ENCODE measurements at regions not wholly inside any gene's neighbourhood (a gene's known extent, or its start where the extent isn't known, plus 50 kb on each side); places are given as distances from the start of the nearest gene placed in this dataset.

DNA sequence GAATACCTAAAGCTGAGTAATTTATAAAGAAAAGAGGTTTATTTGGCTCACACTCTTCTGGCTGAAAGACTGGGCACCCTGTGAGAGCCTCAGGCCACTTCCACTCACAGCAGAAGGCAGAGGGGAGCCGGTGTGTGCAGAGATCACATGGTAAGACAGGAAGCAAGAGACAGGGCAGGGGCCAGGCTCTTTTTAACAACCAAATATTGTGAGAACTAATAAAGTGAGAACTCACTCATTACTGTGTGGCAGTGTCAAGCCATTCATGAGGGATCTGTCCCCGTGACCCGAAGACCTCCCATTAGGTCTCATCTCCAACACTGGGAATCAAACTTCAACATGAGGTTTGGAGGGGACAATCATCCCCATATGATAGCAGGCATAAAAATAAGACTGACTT lies 180.8 kb upstream of the DIO3 start:
- TF ChIP-seq, protein P1, sequence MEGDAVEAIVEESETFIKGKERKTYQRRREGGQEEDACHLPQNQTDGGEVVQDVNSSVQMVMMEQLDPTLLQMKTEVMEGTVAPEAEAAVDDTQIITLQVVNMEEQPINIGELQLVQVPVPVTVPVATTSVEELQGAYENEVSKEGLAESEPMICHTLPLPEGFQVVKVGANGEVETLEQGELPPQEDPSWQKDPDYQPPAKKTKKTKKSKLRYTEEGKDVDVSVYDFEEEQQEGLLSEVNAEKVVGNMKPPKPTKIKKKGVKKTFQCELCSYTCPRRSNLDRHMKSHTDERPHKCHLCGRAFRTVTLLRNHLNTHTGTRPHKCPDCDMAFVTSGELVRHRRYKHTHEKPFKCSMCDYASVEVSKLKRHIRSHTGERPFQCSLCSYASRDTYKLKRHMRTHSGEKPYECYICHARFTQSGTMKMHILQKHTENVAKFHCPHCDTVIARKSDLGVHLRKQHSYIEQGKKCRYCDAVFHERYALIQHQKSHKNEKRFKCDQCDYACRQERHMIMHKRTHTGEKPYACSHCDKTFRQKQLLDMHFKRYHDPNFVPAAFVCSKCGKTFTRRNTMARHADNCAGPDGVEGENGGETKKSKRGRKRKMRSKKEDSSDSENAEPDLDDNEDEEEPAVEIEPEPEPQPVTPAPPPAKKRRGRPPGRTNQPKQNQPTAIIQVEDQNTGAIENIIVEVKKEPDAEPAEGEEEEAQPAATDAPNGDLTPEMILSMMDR (IDR thresholded peaks at IDR 0.05; ENCODE audit: insufficient read depth, missing control alignments) = no peak
- DNase-seq (ENCODE audit: insufficient read length, low spot score) (no peak), FAIRE-seq (no peak)

DNA sequence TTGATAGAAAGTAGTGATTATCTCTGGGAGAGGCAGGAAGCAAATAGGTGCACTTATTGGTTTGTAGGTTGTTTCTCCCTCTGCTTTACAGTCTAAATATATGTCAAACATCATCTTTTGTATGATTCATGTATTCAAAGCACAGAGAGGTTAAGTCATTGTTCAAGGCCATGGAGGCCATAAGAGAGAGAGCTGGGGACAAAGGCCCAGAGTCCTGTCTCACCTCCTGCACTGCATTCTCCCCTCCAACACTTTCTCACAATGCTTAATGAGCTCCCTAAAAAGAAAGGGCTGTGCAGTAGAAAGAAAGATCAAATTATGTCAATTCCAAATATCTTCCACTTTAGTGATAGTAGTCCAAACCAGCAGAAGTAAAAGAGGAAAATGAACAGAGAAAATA lies 180.4 kb upstream of the DIO3 start:
- TF ChIP-seq, protein P1 (IDR thresholded peaks at IDR 0.05; ENCODE audit: insufficient read depth, missing control alignments) = no peak
- no peak for DNase-seq (ENCODE audit: insufficient read length, low spot score)
- FAIRE-seq = no peak

GRCh38 chr14:101383737-101384338 lies 177.5 kb upstream of the DIO3 start:
- no peak for FAIRE-seq
- TF ChIP-seq, protein P1 (IDR thresholded peaks at IDR 0.05; ENCODE audit: insufficient read depth, missing control alignments) = no peak
- no peak for DNase-seq (ENCODE audit: insufficient read length, low spot score)

DNA sequence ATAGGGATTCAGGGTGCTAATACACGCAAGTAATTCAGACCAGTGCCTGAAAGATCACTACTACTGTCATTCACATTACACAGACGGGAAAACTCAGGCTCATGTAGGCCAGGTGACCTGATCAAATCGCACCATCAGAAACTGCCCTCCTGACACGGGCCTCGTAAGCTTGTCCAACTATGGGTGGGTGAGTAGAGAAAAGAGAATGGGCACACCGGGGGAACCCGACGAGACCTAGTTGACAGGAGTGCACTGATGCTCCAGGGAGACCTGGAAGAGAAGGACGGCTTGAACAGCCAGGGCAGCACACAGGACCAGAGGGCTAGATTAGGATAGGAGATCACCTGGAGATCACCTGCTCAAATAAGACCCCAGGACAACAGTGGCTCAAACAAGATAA lies 166.9 kb upstream of the DIO3 start:
- no peak for DNase-seq (ENCODE audit: insufficient read length, low spot score)
- no peak for FAIRE-seq
- TF ChIP-seq, protein P1 (IDR thresholded peaks at IDR 0.05; ENCODE audit: insufficient read depth, missing control alignments) = no peak

- FAIRE-seq = no peak
- TF ChIP-seq, protein P1 (IDR thresholded peaks at IDR 0.05; ENCODE audit: insufficient read depth, missing control alignments) = no peak
- DNase-seq (ENCODE audit: insufficient read length, low spot score) = no peak
Observed at GRCh38 chr14:101395779-101396178, 165.5 kb upstream of the DIO3 start.

- TF ChIP-seq, protein P1 (IDR thresholded peaks at IDR 0.05; ENCODE audit: insufficient read depth, missing control alignments) = no peak
- DNase-seq (ENCODE audit: insufficient read length, low spot score) (no peak), FAIRE-seq (no peak)
Observed at GRCh38 chr14:101397206-101397605, 164.1 kb upstream of the DIO3 start.

GRCh38 chr14:101398011-101398410 lies 163.3 kb upstream of the DIO3 start:
- DNase-seq (ENCODE audit: insufficient read length, low spot score) (no peak), FAIRE-seq (no peak)
- TF ChIP-seq, protein P1 (IDR thresholded peaks at IDR 0.05; ENCODE audit: insufficient read depth, missing control alignments) = no peak
